AG10803 (cell line): ENCODE measurements at regions not wholly inside any gene's neighbourhood (a gene's known extent, or its start where the extent isn't known, plus 50 kb on each side); places are given as distances from the start of the nearest gene placed in this dataset.

Experiments
- DNase-seq: peaks from one replicate; pipeline ENCODE4 v3.0.0; 2010; ENCODE audit warnings: low read depth
- H3K4me3 ChIP-seq: 2 replicates; pipeline ENCODE4 v1.5.1; 2011; ENCODE audit warnings: mild to moderate bottlenecking, low read length, control low read depth
- CTCF ChIP-seq: conservative IDR thresholded peaks from 2 replicates; pipeline ENCODE4 v1.5.1; 2011; ENCODE audit warnings: mild to moderate bottlenecking, low read length, control low read depth, inconsistent platforms

GRCh38 chr7:41491308-41491707 lies 211.6 kb downstream of the INHBA start:
- DNase-seq: no peak
- TF ChIP-seq CTCF: no peak
- H3K4me3 ChIP-seq: no peak overlapping the region

- H3K4me3 ChIP-seq: no peak overlapping the region
- no peak for TF ChIP-seq CTCF
- DNase-seq: no peak
These were observed 213.0 kb downstream of the INHBA start for GRCh38 chr7:41489885-41490284.

- no peak for TF ChIP-seq CTCF
- DNase-seq: no peak
- H3K4me3 ChIP-seq: no peak overlapping the region
These were observed 215.5 kb downstream of the INHBA start for GRCh38 chr7:41487229-41487940.

GRCh38 chr7:41481353-41481752 lies 221.5 kb downstream of the INHBA start:
- TF ChIP-seq CTCF: no peak
- no peak overlapping the region for H3K4me3 ChIP-seq
- peak; percentile 43 for DNase-seq

GRCh38 chr7:41478187-41478586 lies 224.7 kb downstream of the INHBA start:
- H3K4me3 ChIP-seq: no peak overlapping the region
- no peak for DNase-seq
- TF ChIP-seq CTCF: no peak

GRCh38 chr7:41476460-41476803 lies 226.5 kb downstream of the INHBA start:
- no peak for DNase-seq
- no peak for TF ChIP-seq CTCF
- no peak overlapping the region for H3K4me3 ChIP-seq

- no peak for TF ChIP-seq CTCF
- DNase-seq: no peak
- no peak overlapping the region for H3K4me3 ChIP-seq
These were observed 227.0 kb downstream of the INHBA start for GRCh38 chr7:41475801-41476459.
